ENCODE measurements at regions not wholly inside any gene's neighbourhood (a gene's known extent, or its start where the extent isn't known, plus 50 kb on each side); places are given as distances from the start of the nearest gene placed in this dataset.

GRCh38 chr4:66048861-66049260, 378.6 kb upstream of the EPHA5 start:
- dilution Hi-C loops (cut with MboI; ENCODE audit: extremely low pct_ligation_motif_present, low sequenced_read_pairs) = no loop called here
- Histone ChIP-seq H2AFZ (ENCODE audit: control insufficient read depth, low read length) (no peak overlapping the region), H3K27me3 (ENCODE audit: control insufficient read depth, extremely low read depth, insufficient read depth, low read length) (no peaks in the 10 kb centered on the region), H3K27ac (ENCODE audit: control insufficient read depth, insufficient read depth, low read length) (no peak overlapping the region), H3K4me3 (ENCODE audit: control insufficient read depth in 2 of 3, extremely low read depth in 1 of 3, insufficient read depth in 2 of 3, low read depth in 1 of 3, low read length in 3 of 3) (no peak overlapping the region), H3K4me1 (ENCODE audit: control insufficient read depth, extremely low read depth, insufficient read depth, low read length) (no peaks in the 10 kb centered on the region), H3K79me2 (ENCODE audit: control insufficient read depth, insufficient read depth, low read length) (no peaks in the 10 kb centered on the region), H3K9ac (ENCODE audit: control insufficient read depth, extremely low read depth, insufficient read depth, low read length) (no peak overlapping the region), H3K9me1 (ENCODE audit: control insufficient read depth, extremely low read depth, insufficient read depth, low read length) (no peaks in the 10 kb centered on the region), H3K4me2 (ENCODE audit: control insufficient read depth, extremely low read depth, insufficient read depth, low read depth, low read length) (no peak overlapping the region), H3K36me3 (ENCODE audit: control insufficient read depth in 2 of 2, extremely low read depth in 1 of 2, insufficient read depth in 2 of 2, low read length in 2 of 2) (no peaks in the 10 kb centered on the region), H4K20me1 (ENCODE audit: control insufficient read depth, extremely low read depth, insufficient read depth, low read length) (no peaks in the 10 kb centered on the region), H3K9me3 (ENCODE audit: control insufficient read depth, low read depth, low read length) (no peaks in the 10 kb centered on the region)
- FAIRE-seq = no peak
- no peak for TF ChIP-seq EZH2 (IDR thresholded peaks at IDR 0.05; ENCODE audit: low read length)
- TF ChIP-seq, protein P1, sequence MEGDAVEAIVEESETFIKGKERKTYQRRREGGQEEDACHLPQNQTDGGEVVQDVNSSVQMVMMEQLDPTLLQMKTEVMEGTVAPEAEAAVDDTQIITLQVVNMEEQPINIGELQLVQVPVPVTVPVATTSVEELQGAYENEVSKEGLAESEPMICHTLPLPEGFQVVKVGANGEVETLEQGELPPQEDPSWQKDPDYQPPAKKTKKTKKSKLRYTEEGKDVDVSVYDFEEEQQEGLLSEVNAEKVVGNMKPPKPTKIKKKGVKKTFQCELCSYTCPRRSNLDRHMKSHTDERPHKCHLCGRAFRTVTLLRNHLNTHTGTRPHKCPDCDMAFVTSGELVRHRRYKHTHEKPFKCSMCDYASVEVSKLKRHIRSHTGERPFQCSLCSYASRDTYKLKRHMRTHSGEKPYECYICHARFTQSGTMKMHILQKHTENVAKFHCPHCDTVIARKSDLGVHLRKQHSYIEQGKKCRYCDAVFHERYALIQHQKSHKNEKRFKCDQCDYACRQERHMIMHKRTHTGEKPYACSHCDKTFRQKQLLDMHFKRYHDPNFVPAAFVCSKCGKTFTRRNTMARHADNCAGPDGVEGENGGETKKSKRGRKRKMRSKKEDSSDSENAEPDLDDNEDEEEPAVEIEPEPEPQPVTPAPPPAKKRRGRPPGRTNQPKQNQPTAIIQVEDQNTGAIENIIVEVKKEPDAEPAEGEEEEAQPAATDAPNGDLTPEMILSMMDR (optimal IDR thresholded peaks at IDR 0.05 in 1 of 3, IDR thresholded peaks at IDR 0.05 in 1 of 3, conservative IDR thresholded peaks at IDR 0.05 in 1 of 3; ENCODE audit: extremely low read depth in 1 of 3, insufficient read depth in 2 of 3, low read length in 3 of 3) = no peak
- DNase-seq (ENCODE audit: low read depth, low spot score) = no peak

GRCh38 chr4:66045913-66046312, 375.6 kb upstream of the EPHA5 start:
- DNase-seq (ENCODE audit: low read depth, low spot score) = no peak
- Histone ChIP-seq H3K9me1 (ENCODE audit: control insufficient read depth, extremely low read depth, insufficient read depth, low read length) (no peaks in the 10 kb centered on the region), H3K4me3 (ENCODE audit: control insufficient read depth in 2 of 3, extremely low read depth in 1 of 3, insufficient read depth in 2 of 3, low read depth in 1 of 3, low read length in 3 of 3) (no peak overlapping the region), H3K9ac (ENCODE audit: control insufficient read depth, extremely low read depth, insufficient read depth, low read length) (no peak overlapping the region), H4K20me1 (ENCODE audit: control insufficient read depth, extremely low read depth, insufficient read depth, low read length) (no peaks in the 10 kb centered on the region), H3K27me3 (ENCODE audit: control insufficient read depth, extremely low read depth, insufficient read depth, low read length) (no peaks in the 10 kb centered on the region), H2AFZ (ENCODE audit: control insufficient read depth, low read length) (no peak overlapping the region), H3K79me2 (ENCODE audit: control insufficient read depth, insufficient read depth, low read length) (no peaks in the 10 kb centered on the region), H3K4me2 (ENCODE audit: control insufficient read depth, extremely low read depth, insufficient read depth, low read depth, low read length) (no peak overlapping the region), H3K4me1 (ENCODE audit: control insufficient read depth, extremely low read depth, insufficient read depth, low read length) (no peaks in the 10 kb centered on the region), H3K27ac (ENCODE audit: control insufficient read depth, insufficient read depth, low read length) (no peak overlapping the region), H3K36me3 (ENCODE audit: control insufficient read depth in 2 of 2, extremely low read depth in 1 of 2, insufficient read depth in 2 of 2, low read length in 2 of 2) (no peaks in the 10 kb centered on the region), H3K9me3 (ENCODE audit: control insufficient read depth, low read depth, low read length) (no peaks in the 10 kb centered on the region)
- no peak for FAIRE-seq
- TF ChIP-seq EZH2 (IDR thresholded peaks at IDR 0.05; ENCODE audit: low read length) = no peak
- TF ChIP-seq, protein P1 (optimal IDR thresholded peaks at IDR 0.05 in 1 of 3, IDR thresholded peaks at IDR 0.05 in 1 of 3, conservative IDR thresholded peaks at IDR 0.05 in 1 of 3; ENCODE audit: extremely low read depth in 1 of 3, insufficient read depth in 2 of 3, low read length in 3 of 3) = no peak
- dilution Hi-C loops (cut with MboI; ENCODE audit: extremely low pct_ligation_motif_present, low sequenced_read_pairs) = no loop called here

Data from keratinocyte (primary cell).